Stimulated activated CD4-positive, alpha-beta T cell treated with anti-CD3 and anti-CD28 coated beads, Interleukin-1b, Interleukin-23, amount 100 ng/mL, for 4 hours (primary cell): ENCODE measurements at regions not wholly inside any gene's neighbourhood (a gene's known extent, or its start where the extent isn't known, plus 50 kb on each side); places are given as distances from the start of the nearest gene placed in this dataset.
"Not testable (repeated sequence)": the region's sequence is repeated elsewhere in the genome, so short reads cannot be mapped to it uniquely, and the experiment has no call there.

Source experiments
- DNase-seq, 2 donors: peaks; one replicate each; pipeline ENCODE4 v3.0.0-alpha.2; 2020; ENCODE audit warnings: low read depth in 2 of 2

DNA sequence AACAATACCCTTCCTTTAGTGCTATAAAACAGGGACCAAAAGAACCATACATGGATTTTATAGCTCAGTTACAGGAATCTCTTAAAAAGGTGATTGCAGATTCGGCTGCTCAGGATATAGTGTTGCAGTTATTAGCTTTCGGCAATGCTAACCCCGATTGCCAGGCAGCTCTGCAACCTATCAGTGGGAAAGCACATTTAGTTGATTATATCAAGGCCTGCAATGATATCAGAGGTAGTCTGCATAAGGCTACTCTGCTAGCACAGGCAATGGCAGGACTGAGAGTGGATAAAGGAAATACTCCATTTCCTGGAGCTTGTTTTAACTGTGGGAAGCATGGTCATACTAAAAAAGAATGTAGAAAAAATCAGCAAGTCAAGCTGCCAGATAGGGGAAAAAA lies 327.7 kb downstream of the REEP3 start:
- DNase-seq: not testable (repeated sequence)

DNA sequence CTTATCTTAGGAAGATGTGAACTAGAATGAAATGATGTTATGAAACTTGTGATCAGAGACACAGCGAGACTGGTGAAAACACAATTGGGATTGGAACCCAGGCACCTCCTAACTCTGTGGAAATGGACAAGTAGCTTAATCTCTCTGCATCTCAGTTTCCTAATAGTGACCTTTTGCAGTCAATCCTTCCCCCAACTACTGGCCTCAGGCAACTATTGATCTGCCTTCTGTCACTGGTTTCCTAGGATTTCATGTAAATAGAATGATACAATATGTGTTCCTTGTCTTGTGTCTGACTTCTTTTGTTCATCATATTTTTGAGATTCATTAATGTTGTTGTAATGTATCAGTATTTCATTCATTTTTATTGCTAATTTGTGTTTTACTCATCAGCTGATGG lies 341.7 kb downstream of the REEP3 start:
- DNase-seq: no peak

DNA sequence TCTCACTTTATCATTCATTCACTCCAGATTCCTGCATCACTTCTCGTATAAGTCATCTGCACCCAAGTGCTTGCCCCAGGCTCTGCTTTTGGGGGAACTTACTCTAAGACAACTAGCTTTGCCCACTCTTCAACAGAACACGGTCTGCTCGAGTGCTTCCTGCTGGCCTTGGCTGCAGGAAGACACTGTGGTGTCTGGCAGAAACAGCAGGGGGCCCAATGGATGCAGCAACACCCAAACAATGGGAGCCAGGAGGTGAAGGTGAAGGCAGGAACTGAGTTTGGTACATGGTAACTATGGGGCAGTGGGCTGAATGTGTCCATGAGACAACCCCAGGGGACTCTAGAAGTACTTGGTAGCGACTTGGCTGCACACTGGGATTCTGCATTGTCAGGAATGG lies 344.0 kb downstream of the REEP3 start:
- no peak for DNase-seq

DNA sequence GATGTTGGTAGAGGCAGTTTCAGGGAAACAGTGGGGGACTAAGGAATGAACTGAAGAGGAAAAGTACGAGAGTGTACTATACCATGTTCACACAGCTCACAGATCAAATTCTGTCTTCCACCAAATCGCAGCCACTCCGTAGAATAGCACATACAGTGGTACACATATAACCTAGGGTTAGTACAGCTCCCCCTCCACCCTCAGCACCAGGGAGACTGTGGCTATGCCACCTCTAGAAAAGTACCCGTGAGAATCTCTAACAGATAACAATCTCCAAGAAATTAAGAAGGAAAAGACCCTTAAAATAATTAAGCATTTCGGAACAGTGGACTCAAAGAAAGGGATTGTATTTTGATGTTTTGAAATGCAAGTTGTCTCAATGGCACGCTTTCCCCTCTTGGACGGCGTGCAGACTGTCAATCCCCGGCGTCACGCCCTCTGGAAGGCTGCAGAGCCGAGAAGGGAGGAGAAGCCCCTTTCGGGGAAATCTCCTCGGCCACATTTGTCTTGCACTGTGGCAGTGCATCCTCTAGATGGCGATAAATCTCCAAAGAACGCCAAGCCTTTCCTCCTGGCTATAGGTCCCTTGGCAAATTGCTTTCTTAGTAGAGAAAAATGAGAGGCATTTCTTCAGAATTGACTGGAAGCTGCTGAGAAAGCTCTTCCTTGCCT lies 345.0 kb downstream of the REEP3 start:
- peak in 1 of 2 donors; percentile 7 for DNase-seq

DNA sequence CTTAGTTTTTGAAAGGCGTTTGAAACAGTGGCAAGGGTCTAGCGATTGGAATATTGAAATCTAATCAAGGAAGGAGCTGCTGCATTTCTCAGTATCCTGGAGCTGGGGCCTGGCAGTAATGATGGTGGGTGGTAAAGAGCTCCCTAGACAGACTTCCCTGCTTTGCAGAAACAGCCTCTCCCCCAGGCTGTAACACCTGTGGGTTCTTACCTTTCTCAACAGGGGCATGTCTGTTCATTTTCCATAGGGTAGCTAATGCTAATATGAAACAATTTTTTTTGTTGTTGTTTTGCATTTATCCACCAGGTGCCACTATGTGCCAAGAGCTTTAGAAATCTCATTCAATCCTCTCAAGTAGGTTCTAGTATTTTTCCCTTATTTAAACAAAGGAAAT lies 345.5 kb downstream of the REEP3 start:
- DNase-seq: no peak

DNA sequence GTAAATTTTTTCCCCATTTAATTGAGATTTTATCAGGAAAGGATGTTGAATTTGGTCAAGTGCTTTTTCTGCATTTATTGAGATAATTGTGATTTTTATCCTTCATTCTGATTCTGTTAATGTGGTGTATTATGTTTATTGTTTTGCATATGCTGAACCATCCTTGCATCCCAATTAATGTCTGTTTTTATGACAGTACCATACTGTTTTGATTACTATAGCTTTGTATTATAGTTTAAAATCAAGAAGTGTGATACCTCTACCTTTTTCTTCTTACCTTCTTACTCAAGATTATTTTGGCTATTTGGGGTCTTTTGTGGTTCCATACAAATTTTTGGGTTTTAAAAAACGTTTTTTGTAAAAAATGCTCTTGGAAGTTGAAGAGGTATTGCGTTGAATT lies 357.2 kb downstream of the REEP3 start:
- DNase-seq: no peak

DNA sequence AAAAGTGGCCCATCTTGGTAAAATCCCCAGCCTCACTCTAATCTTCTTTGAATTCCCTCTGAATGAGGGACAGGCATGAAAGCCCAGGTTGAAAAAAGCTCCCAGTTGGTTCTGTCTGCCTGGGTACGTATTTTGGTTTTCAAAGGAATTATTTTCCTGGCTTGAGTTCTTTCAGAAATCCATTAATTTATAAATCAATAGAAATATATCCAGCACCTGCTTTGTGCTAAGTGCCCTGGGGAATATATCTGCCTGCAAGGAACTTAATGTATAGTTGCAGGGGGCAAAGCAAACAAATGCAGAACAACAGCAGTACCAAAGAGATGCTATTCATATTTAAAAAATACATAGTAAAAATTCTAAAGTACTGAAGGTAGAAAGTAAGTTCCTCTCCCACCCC lies 362.7 kb downstream of the REEP3 start:
- DNase-seq: no peak

DNA sequence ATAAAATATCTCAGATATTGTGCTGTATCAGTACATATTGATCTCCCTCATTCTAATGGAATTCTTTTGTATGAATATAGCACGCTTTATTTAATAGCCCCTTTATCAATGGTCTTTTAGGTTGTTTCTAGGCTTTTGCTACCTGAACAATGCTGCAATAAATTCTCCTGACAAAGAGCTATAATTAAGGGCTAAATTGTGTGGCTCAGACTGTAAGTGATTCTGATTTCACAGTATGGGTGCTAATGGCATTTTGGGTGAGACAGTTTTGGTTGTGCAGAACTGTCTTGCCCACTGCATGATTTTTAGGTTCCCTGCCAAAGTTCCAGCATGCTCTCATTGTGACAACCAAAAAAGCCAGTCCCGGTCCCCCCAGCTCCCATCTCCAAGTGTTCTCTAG lies 363.2 kb downstream of the REEP3 start:
- no peak for DNase-seq

DNA sequence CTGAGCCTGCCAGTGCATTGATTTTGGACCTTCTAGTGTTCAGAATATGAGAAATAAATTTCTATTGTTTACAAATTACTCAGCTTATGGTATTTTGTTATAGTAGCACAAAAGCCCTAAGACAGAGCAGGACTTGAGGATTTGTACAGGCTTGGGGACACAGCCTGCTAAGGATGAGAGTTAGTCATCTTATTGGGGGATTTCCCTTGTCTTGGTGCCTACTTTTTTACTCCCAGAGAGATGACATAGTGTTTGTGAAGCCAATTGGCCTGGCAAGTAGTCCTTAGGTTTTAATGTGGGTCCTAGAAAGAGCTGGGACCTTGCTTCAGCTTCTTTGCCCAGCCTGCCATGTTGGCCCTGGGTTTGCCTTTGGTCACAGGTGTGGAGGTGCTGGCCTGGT lies 364.0 kb downstream of the REEP3 start:
- no peak for DNase-seq

DNA sequence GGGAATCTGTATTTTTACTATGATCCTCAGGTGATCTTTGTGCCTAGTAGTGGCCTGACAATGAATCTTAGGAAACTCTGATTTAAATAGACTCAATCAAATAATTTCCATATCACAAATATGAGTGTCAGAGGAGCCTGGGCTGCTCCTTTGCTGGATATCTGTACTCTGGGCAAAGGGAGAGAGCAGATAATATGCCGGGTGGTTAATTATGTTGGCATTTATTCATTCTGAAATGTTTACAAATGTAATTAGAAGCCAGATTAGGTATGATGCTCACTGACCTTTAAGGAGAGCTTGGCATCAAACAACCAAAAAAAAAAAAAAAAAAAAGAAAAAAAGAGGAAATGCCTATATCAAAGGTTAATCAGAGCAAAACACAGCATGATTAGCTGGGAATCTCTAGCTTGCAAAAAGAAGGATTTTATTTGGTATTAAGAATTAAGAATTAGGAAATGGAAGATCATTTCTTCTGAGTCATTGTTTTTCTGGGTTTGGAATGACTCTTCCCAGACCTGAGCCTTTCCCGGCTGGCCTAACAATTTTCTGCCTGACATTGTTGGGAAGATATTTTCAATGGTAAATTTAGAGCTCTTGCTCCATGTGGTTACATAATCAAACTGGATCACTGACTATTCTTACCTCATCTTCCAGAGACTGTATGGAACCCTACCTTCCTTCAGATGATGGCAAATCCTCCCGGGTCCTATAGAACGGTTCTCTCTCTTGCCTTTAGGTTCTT lies 365.3 kb downstream of the REEP3 start:
- DNase-seq: no peak

DNA sequence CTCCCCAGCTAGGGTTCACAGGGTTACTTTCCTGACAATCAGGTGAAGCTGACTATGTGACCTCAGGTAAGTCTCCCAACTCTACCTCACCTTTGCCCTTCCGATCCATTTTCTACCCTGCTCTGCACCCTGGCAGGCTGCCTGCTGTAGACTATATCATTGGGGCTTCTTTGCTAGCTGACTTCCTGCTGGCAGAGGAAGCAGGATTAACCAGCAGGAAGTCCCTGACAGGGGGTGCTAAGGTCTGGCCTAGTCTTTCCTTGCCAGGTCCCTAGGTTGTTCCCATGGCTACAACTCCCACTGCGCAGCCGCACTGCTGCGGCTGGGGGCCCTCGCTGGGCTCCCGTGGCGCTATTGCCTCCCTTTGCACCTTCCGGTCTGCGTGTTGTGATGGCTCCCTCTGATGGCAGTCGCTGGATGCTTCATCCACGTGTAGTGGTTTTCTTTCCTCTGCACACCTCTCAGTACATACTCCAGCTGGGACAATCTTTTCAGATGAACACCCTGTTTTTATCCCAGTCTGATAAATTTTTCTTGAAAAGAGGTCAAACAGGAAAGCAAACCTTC lies 365.9 kb downstream of the REEP3 start:
- DNase-seq: no peak

DNA sequence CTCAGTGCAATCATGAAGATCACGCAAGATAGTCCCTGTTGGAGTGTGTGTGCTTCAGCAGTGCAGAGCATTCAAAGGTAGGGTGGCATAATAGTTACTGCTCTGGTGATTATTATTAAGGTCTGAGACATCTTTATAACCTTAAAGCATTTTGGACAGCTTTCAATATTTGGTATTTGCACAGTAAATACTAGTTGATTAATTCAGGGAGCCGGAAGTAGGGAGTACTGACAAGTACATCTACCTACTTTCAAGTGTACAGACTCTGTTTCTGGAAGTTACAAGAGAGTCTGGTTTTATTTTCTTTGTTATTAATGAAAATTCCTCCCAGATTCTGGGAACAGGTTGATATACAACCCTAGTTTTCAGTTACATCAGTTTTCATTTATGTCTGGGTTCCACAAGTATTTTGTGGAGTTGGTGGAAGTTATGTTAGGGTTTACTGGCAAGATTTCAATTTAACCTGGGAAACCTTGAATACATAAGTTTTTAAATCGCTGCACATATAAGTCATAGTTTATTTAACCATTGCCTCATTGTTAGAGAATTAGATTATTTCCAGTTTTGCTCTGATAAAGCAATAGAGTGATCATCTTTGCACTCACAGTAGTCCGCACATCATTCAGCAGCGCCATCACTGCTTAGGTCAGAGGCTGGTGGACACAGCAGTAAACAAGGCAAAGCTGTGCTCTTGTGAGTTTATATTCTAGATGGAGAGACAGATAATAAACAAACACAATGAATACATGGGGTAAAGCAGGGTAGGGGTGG lies 366.6 kb downstream of the REEP3 start:
- DNase-seq: no peak

DNA sequence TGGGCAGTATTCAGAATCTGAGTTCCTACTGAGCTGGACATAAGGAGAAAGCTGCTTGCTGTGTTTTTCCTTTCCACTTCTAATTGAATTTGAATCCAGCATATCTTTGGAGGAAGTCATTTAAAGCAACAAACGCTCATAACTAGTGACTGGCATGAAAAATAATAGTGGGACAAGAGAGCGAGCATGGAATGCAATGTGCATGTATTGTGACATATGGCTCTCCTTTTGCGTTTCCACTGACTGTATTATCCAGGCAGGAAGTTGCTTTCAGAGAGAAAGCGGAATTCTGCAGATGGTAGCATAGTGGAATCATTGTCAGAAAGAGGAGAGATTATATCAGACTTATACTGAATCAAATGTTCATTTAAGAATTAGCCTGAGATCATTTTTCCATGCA lies 368.6 kb downstream of the REEP3 start:
- no peak for DNase-seq

DNA sequence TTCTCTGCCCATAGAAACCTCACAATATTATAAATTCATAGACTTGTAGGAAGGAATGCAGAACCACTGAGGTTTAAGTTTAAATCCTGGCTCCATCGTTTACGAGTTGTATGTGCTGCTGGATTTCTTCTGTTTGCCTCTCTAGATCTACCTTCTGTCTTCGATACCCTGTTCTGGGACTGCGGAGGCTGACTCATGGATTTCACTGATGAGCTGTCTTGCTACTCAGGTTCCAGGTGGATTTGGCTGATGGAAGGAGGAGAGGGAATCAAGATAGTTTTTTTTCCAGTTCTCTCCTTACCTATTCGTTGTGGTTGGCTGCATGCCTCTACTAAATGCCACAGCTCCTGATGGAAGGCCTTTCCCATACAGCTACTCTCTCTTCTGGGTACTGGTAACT lies 375.8 kb downstream of the REEP3 start:
- DNase-seq: no peak

DNA sequence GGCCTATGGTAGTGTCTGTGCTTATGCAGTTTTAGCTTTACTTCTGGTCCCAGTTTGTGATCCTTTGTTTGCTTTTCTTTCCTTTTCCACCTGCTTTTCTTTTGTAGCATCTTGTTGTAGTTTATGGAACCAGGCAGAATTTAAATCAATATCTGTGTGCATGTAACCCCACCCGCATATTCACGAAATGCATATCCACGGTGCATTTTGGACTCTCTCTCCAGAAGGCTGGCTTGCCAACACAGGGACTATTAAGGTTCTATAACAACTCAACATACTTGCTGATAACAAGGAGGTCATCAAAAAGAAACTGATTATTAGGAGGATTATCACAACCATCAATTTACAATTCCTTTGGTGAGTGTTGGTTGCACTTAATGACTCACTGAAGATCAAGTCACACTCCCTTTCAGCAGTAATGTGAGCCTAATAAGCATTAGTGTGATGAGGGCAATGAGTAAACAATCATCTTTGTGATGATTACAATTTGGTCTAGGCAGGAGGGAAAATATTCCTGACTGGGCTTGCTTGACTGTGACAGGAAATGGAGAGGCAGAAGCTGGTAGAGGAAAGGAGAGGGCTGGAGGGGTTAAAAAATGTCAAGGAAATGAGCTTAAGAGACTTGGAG lies 378.6 kb downstream of the REEP3 start:
- DNase-seq: no peak

DNA sequence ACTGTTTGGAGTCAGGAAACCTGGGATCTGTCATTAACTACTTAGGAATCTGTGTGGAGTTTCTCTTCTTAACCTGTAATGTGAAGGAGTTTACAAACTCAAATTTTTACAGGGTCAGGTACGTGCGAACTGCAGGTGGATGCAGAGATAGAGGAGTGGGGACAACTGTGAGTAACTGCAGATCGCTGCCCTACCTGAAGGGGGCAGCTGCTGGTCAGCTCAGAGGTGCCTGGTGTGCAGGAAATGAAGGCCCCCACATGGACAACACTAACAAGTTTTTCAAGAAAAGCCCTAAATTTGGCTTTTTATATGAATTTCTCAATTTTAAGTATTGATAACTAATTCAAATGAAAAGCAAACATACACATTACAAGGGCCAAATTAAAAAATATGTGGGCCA lies 380.0 kb downstream of the REEP3 start:
- DNase-seq: no peak

DNA sequence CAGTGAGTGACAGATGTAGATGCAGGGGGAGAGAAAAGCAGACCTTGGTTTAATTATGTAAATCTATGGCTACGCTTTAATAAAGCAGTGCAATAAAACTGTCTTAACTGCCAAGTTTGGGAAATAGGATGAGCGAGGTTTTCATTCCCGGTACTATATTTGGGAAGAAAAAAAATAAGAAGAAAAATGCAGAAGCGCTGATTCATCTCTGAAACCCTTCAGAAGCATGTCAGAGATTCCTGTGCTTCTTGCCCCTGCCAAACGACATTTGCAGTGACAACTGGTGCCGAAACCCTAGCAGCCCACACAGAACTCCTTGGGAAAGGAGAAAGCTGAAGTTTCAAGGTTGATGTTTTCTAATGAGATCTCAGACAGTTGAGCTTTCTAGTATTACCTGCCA lies 380.7 kb downstream of the REEP3 start:
- no peak for DNase-seq

DNA sequence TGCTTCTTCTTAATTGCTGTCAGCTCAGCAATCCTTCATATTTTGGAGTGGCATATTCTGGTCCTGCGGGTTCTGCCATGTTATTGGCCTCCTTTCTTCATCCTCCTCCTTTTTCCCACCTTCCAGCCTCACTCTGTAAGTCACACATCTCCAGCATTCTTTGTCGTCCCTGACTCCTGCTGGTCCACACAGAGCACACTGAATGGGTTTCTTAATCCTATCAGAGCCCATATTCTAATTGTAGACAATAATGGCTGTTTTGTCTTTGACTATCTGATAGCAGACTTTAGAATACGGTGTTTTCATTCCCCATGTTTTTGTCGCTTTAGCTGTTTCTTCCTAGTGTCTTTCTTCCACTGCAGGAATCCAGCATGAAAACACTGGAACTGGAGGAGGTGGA lies 389.6 kb downstream of the REEP3 start:
- DNase-seq: no peak

DNA sequence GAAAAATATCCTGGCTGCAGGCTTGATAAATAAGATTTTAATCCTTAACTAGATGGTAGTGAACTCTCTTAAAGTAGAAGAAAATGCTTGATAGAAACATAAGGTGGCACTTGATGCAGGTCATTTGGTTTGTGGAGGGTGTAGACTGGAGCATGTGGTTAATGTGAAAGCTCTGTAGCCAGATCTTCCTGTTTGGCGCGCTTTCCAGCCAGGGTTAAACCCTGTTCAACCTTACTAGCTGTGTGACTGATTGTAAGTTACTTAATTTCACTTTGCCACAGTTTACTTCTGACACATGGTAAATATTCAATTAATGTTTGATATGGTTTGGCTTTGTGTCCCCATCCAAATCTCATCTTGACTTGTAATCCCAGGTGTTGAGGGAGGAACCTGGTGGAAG lies 394.0 kb downstream of the REEP3 start:
- no peak for DNase-seq

DNA sequence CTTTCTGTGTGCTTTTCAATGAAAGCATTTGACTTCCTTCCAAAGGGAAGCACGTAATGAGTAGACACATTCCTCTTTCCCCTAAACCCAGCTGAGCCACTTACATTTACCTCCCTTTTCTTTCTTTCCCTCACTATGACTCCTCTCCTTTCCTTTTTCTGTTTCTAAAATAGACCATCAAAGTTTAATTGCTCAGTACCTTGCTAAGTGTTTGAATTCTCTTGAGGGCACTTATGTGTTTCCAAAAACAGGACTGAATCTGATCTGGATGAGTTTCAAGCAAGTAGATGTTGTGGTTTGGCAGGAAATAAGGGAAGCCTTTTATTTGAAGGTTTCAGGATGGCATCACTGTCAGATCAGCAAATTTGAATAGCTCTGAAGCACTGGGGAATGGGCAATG lies 396.2 kb downstream of the REEP3 start:
- DNase-seq: no peak

DNA sequence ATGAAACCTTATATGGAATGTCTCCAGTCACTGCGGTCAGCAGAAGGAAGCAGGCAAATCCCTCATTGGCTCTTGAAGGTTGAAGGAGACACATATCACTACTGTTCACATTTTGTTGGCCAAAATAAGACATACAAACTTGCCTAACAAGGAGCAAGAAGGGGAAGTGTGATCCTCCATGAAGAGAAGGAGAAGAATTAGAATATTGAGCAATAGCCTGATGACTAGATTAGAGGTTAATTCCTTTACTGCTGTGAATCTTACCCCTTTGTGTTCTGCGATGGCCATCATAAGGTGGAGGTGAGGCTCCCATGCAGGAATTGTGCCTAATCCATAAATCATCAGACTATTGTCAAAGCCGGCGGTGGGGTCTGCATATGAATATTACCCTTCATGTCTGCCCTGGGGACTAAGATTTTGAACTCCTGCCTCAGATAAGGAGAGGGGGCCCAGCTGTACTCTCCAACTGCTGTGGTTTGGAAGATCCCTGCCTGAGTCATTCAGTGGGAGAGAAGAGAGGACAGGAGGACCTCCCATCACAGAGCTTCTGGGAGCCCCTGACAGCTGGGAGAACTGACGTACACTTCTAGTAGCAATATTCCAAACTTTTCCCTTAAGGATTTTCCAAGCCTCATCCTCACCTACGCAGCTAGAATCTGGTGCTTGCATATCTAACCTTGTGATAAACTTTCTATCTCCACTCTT lies 398.5 kb downstream of the REEP3 start:
- no peak for DNase-seq

DNA sequence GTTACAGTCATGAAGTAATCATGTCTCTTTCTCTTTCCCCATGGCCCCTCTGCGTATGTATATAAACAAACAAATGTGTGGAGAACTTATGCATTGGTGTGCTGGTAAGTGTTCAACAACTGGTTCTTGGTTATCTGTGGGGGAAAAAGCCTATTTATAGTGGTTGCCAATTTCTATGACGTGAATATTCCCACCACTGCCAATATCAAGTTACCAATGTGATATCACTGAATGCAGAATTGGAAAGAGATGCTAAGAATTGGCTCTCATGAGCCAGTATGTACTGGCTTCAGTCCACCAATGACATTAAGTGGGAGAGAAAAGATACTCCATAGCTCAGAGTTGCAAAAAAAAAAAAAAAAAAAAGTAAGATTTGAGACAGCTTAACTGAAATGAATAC lies 399.7 kb downstream of the REEP3 start:
- no peak for DNase-seq
